H1 (cell line): ENCODE measurements at regions not wholly inside any gene's neighbourhood (a gene's known extent, or its start where the extent isn't known, plus 50 kb on each side); places are given as distances from the start of the nearest gene placed in this dataset.

Source experiments
- CTCF ChIA-PET: fragments of 300-600 bp; sonication (Branson Sonifier 250); formaldehyde crosslinking; loops from one replicate; lab custom pipeline; 2021; ENCODE audit not compliant: partially characterized antibody; lab: Charles Lee
- POLR2A ChIA-PET: fragments of 300-600 bp; sonication (Branson Sonifier 250); formaldehyde crosslinking; loops from one replicate; lab custom pipeline; 2021; ENCODE audit warnings: inconsistent platforms; ENCODE audit not compliant: partially characterized antibody; lab: Charles Lee
- DNase-seq, 2 experiments: peaks; one replicate each; pipeline versions ENCODE4 v3.0.0 to v3.0.0-alpha.2; 2010 to 2022; ENCODE audit warnings: low spot score in 2 of 2, low read depth in 1 of 2, mixed read lengths in 1 of 2
- FAIRE-seq: peaks from 2 replicates; lab custom pipeline; 2011; peaks lifted over from hg19 to GRCh38; lab: Jason Lieb, UNC
- H2AFZ ChIP-seq: 2 replicates; pipeline ENCODE4 v1.8.1; 2012; ENCODE audit warnings: low read length, inconsistent platforms
- H2AK5ac ChIP-seq: 2 replicates; pipeline ENCODE4 v1.6.1; 2013; ENCODE audit warnings: low read depth, low read length
- H2BK120ac ChIP-seq: replicated peaks from 2 replicates; pipeline ENCODE3; 2013; ENCODE audit warnings: low read depth, low read length, inconsistent platforms
- H2BK12ac ChIP-seq: 2 replicates; pipeline ENCODE4 v1.6.1; 2013; ENCODE audit warnings: low read depth, low read length
- H2BK15ac ChIP-seq: 2 replicates; pipeline ENCODE4 v1.6.1; 2013; ENCODE audit warnings: low read length
- H2BK20ac ChIP-seq: 2 replicates; pipeline ENCODE4 v1.6.1; 2013; ENCODE audit warnings: low read length
- H2BK5ac ChIP-seq: 2 replicates; pipeline ENCODE4 v1.6.1; 2013; ENCODE audit warnings: low read depth, low read length
- H3K14ac ChIP-seq: 2 replicates; pipeline ENCODE4 v1.6.1; 2013; ENCODE audit warnings: inconsistent platforms; ENCODE audit not compliant: insufficient read length
- H3K18ac ChIP-seq: 2 replicates; pipeline ENCODE4 v1.6.1; 2013; ENCODE audit warnings: low read length; ENCODE audit errors: extremely low read depth
- H3K23ac ChIP-seq: 2 replicates; pipeline ENCODE4 v1.6.1; 2013; ENCODE audit warnings: inconsistent platforms; ENCODE audit not compliant: insufficient read length
- H3K23me2 ChIP-seq: 2 replicates; pipeline ENCODE4 v1.6.1; 2013; ENCODE audit warnings: low read depth, low read length
- H3K27ac ChIP-seq: 2 replicates; pipeline ENCODE4 v1.6.1; 2011; ENCODE audit warnings: low read depth, low read length, inconsistent platforms
- H3K27me3 ChIP-seq, 4 experiments: replicated peaks in 1 of 4; 1 replicate in 1 of 4; 2 replicates in 3 of 4; pipeline versions ENCODE4 v1.6.1 to v1.8.1; 2011 to 2013; ENCODE audit warnings: low read length in 3 of 4, mild to moderate bottlenecking in 3 of 4, inconsistent platforms in 2 of 4, mixed read lengths in 2 of 4, moderate library complexity in 1 of 4; ENCODE audit not compliant: control insufficient read depth in 3 of 4, insufficient read depth in 3 of 4; ENCODE audit errors: extremely low read depth in 1 of 4
- H3K36me3 ChIP-seq, 4 experiments: 2 replicates each; pipeline versions ENCODE4 v1.6.1 to v1.8.1; 2011 to 2013; ENCODE audit warnings: mild to moderate bottlenecking in 4 of 4, low read length in 3 of 4, moderate library complexity in 2 of 4, control low read depth in 1 of 4, inconsistent platforms in 1 of 4; ENCODE audit not compliant: insufficient read depth in 4 of 4, control insufficient read depth in 2 of 4
- H3K4ac ChIP-seq: replicated peaks from 2 replicates; pipeline ENCODE3; 2013; ENCODE audit warnings: low read length, low read depth, mixed read lengths, inconsistent platforms; ENCODE audit not compliant: insufficient read length
- H3K4me1 ChIP-seq, 4 experiments: replicated peaks in 1 of 4; 1 replicate in 1 of 4; 2 replicates in 3 of 4; pipeline versions ENCODE4 v1.6.1 to v1.8.1; 2011 to 2013; ENCODE audit warnings: low read length in 3 of 4, inconsistent platforms in 2 of 4, mixed read lengths in 1 of 4; ENCODE audit not compliant: insufficient read depth in 4 of 4, control insufficient read depth in 3 of 4
- H3K4me2 ChIP-seq, 2 experiments: 2 replicates each; pipeline versions ENCODE4 v1.6.1 to v1.8.1; 2011 to 2013; ENCODE audit warnings: low read depth in 2 of 2, low read length in 2 of 2, control low read depth in 1 of 2, inconsistent platforms in 1 of 2, mild to moderate bottlenecking in 1 of 2; ENCODE audit not compliant: insufficient read depth in 1 of 2
- H3K4me3 ChIP-seq, 4 experiments: fragments of 200-600, 300-600 bp in 1 of 4; sonication (generic), shearing (Covaris generic), sonication (Bioruptor Twin) in 1 of 4; 2 replicates each; pipeline versions ENCODE4 v1.5.1 to v1.8.1; 2011 to 2016; ENCODE audit warnings: low read length in 4 of 4, low read depth in 3 of 4, control low read depth in 2 of 4, inconsistent platforms in 2 of 4, mild to moderate bottlenecking in 2 of 4, mixed read lengths in 1 of 4, moderate library complexity in 1 of 4; ENCODE audit not compliant: insufficient read depth in 2 of 4; ENCODE audit errors: extremely low read depth in 1 of 4
- H3K56ac ChIP-seq: replicated peaks from 2 replicates; pipeline ENCODE3; 2013; ENCODE audit warnings: low read depth, mild to moderate bottlenecking, mixed read lengths, low read length, inconsistent platforms; ENCODE audit not compliant: insufficient read length
- H3K79me1 ChIP-seq: 2 replicates; pipeline ENCODE4 v1.6.1; 2013; ENCODE audit warnings: low read depth, low read length, control low read depth
- H3K79me2 ChIP-seq, 2 experiments: 2 replicates each; pipeline versions ENCODE4 v1.6.1 to v1.8.1; 2012 to 2013; ENCODE audit warnings: low read length in 2 of 2, mild to moderate bottlenecking in 2 of 2, inconsistent platforms in 1 of 2; ENCODE audit not compliant: insufficient read depth in 2 of 2, control insufficient read depth in 1 of 2
- H3K9ac ChIP-seq, 4 experiments: replicated peaks in 1 of 4; 1 replicate in 1 of 4; 2 replicates in 3 of 4; pipeline versions ENCODE4 v1.6.1 to v1.8.1; 2011 to 2013; ENCODE audit warnings: low read depth in 3 of 4, low read length in 3 of 4, control low read depth in 2 of 4, mild to moderate bottlenecking in 2 of 4, moderate library complexity in 2 of 4, inconsistent platforms in 1 of 4; ENCODE audit errors: extremely low read depth in 1 of 4
- H3K9me3 ChIP-seq, 2 experiments: 2 replicates each; pipeline versions ENCODE4 v1.6.1 to v1.8.1; 2012 to 2013; ENCODE audit warnings: mild to moderate bottlenecking in 2 of 2, moderate library complexity in 2 of 2, control low read depth in 1 of 2, inconsistent platforms in 1 of 2, low read depth in 1 of 2, low read length in 1 of 2, mixed read lengths in 1 of 2; ENCODE audit not compliant: insufficient read depth in 2 of 2
- H4K20me1 ChIP-seq, 2 experiments: replicated peaks in 1 of 2; 2 replicates each; pipeline versions ENCODE3 to v1.8.1; 2011 to 2013; ENCODE audit warnings: inconsistent platforms in 2 of 2, low read length in 2 of 2, mild to moderate bottlenecking in 1 of 2; ENCODE audit not compliant: insufficient read depth in 2 of 2, control insufficient read depth in 1 of 2
- H4K5ac ChIP-seq: 2 replicates; pipeline ENCODE4 v1.6.1; 2013; ENCODE audit warnings: low read length, low read depth, mixed read lengths, inconsistent platforms; ENCODE audit not compliant: insufficient read length
- H4K8ac ChIP-seq: 2 replicates; pipeline ENCODE4 v1.8.0; 2013; ENCODE audit warnings: mild to moderate bottlenecking, moderate library complexity, low read length, inconsistent platforms; ENCODE audit not compliant: insufficient read depth; ENCODE audit errors: extremely low read depth
- H4K91ac ChIP-seq: replicated peaks from 2 replicates; pipeline ENCODE3; 2013; ENCODE audit warnings: low read length, mixed read lengths, inconsistent platforms; ENCODE audit not compliant: insufficient read length
- KDM5A ChIP-seq: fragments of 200-600 bp; IDR thresholded peaks from 2 replicates; pipeline ENCODE4 v1.7.1; 2012; ENCODE audit warnings: mild to moderate bottlenecking, low read length, inconsistent platforms, mixed read lengths
- MAFK ChIP-seq: IDR thresholded peaks from 2 replicates; pipeline ENCODE4 v1.6.1; 2012; ENCODE audit warnings: low read depth, mild to moderate bottlenecking, improper control_type of control experiment, low read length
- RNF2 ChIP-seq: fragments of 200-900, 300-1000 bp; sonication (generic); IDR thresholded peaks from 2 replicates; pipeline ENCODE4 v1.7.1; 2016; ENCODE audit warnings: borderline replicate concordance, low read depth, mild to moderate bottlenecking, antibody characterized with exemption, low read length; ENCODE audit not compliant: poor library complexity, severe bottlenecking; ENCODE audit errors: missing control alignments
- SP1 ChIP-seq: IDR thresholded peaks from 2 replicates; pipeline ENCODE4 v1.6.1; 2011; ENCODE audit warnings: low read depth, low read length
- TAF1 ChIP-seq: IDR thresholded peaks from 2 replicates; pipeline ENCODE4 v1.6.1; 2011; ENCODE audit warnings: mild to moderate bottlenecking, low read depth, low read length
- WGBS, 2 experiments: shearing (Covaris generic) in 1 of 2; methylation state at CpG; one replicate each; pipeline versions ENCODE4 v1.1.6 to v1.1.7; 2013 to 2015; ENCODE audit warnings: low lambda C conversion rate in 2 of 2, mixed read lengths in 2 of 2, inconsistent platforms in 1 of 2, low coverage in 1 of 2, missing lambda C conversion rate in 1 of 2; ENCODE audit not compliant: insufficient replicate concordance in 2 of 2, insufficient coverage in 1 of 2, insufficient read length in 1 of 2; ENCODE audit errors: extremely low coverage in 1 of 2, missing lambda C conversion rate in 1 of 2; 5-methylcytosine and 5-hydroxymethylcytosine counted together

DNA sequence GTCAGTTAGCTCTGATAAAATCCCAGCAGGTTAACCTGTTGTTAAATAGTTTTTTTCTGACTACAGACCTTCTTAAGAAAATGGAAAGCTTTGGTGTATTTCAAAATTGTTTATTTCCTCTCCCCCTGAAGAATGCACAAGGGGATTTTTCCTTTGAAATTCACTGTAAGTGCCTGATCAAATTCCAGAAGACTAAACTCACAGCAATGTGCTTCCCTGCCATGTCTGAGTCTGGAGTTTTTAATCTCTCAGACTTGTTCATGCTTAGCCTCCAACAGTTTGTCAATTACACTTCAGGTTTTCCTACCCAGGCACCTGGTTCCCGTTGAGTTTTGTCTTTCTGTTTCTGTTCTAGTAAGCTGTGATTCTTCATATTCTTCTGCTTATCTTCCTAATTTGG lies 961.6 kb upstream of the CDH18 start:
- 82% methylated on average over 1 of the region's 1 CpG; no CpG with 5 or more reads in 1 of the 2 experiments for WGBS, 2 experiments
- H3K23me2 ChIP-seq: no peaks in the 10 kb centered on the region

More for the DNA sequence above, 961.6 kb upstream of the CDH18 start:
- CTCF ChIA-PET: no interaction called here
- H3K4ac ChIP-seq: no peak overlapping the region
- no peak overlapping the region for H3K4me3 ChIP-seq
- H3K4me2 ChIP-seq: no peak overlapping the region
- no peak overlapping the region for H2BK12ac ChIP-seq
- no peak overlapping the region for H3K18ac ChIP-seq
- H2AK5ac ChIP-seq: no peak overlapping the region
- H2BK120ac ChIP-seq: no peak overlapping the region
- H3K27ac ChIP-seq: no peak overlapping the region
- H2AFZ ChIP-seq: no peak overlapping the region; the same call in 1 of the 2 replicates
- H2BK20ac ChIP-seq: no peak overlapping the region
- no peak overlapping the region for H3K14ac ChIP-seq
- no peak for TF ChIP-seq SP1
- no peak for TF ChIP-seq TAF1
- TF ChIP-seq RNF2: no peak
- no peak for TF ChIP-seq KDM5A
- no peak for TF ChIP-seq MAFK
- TF ChIP-seq, all 59 proteins: peak for 0
- Histone ChIP-seq H3K36me3 (no peaks in the 10 kb centered on the region), H3K27me3 (no peaks in the 10 kb centered on the region), H3K56ac (no peak overlapping the region), H3K9me3 (no peaks in the 10 kb centered on the region), H3K4me1 (no peaks in the 10 kb centered on the region), H3K79me1 (no peaks in the 10 kb centered on the region), H3K23ac (no peak overlapping the region), H3K9ac (no peak overlapping the region), H2BK5ac (no peak overlapping the region), H4K20me1 (no peaks in the 10 kb centered on the region), H4K91ac (no peak overlapping the region), H4K8ac (no peak overlapping the region), H4K5ac (no peak overlapping the region), H2BK15ac (no peak overlapping the region), H3K79me2 (no peaks in the 10 kb centered on the region)
- FAIRE-seq: no peak
- DNase-seq: no peak
- POLR2A ChIA-PET: no interaction called here
